AG10803 (cell line): ENCODE measurements at regions not wholly inside any gene's neighbourhood (a gene's known extent, or its start where the extent isn't known, plus 50 kb on each side); places are given as distances from the start of the nearest gene placed in this dataset.

Experiments used
- DNase-seq: peaks from one replicate; pipeline ENCODE4 v3.0.0; 2010; ENCODE audit warnings: low read depth
- H3K4me3 ChIP-seq: 2 replicates; pipeline ENCODE4 v1.5.1; 2011; ENCODE audit warnings: mild to moderate bottlenecking, low read length, control low read depth
- TF ChIP-seq, protein P1 (sequence below): conservative IDR thresholded peaks from 2 replicates; pipeline ENCODE4 v1.5.1; 2011; ENCODE audit warnings: mild to moderate bottlenecking, low read length, control low read depth, inconsistent platforms

- TF ChIP-seq, protein P1, sequence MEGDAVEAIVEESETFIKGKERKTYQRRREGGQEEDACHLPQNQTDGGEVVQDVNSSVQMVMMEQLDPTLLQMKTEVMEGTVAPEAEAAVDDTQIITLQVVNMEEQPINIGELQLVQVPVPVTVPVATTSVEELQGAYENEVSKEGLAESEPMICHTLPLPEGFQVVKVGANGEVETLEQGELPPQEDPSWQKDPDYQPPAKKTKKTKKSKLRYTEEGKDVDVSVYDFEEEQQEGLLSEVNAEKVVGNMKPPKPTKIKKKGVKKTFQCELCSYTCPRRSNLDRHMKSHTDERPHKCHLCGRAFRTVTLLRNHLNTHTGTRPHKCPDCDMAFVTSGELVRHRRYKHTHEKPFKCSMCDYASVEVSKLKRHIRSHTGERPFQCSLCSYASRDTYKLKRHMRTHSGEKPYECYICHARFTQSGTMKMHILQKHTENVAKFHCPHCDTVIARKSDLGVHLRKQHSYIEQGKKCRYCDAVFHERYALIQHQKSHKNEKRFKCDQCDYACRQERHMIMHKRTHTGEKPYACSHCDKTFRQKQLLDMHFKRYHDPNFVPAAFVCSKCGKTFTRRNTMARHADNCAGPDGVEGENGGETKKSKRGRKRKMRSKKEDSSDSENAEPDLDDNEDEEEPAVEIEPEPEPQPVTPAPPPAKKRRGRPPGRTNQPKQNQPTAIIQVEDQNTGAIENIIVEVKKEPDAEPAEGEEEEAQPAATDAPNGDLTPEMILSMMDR: no peak
- no peak overlapping the region for H3K4me3 ChIP-seq
- no peak for DNase-seq
Observed at GRCh38 chr17:74028354-74029116, 174.9 kb upstream of the RPL38 start.

- H3K4me3 ChIP-seq: no peak overlapping the region
- TF ChIP-seq, protein P1: no peak
- no peak for DNase-seq
Observed at GRCh38 chr17:74031316-74032090, 172.0 kb upstream of the RPL38 start.

GRCh38 chr17:74032222-74032621 lies 171.3 kb upstream of the RPL38 start:
- no peak overlapping the region for H3K4me3 ChIP-seq
- TF ChIP-seq, protein P1: no peak
- DNase-seq: no peak

GRCh38 chr17:74037320-74037719 lies 166.2 kb upstream of the RPL38 start:
- TF ChIP-seq, protein P1: no peak
- peak; percentile 6 for DNase-seq
- H3K4me3 ChIP-seq: no peak overlapping the region

GRCh38 chr17:74040291-74040690 lies 163.2 kb upstream of the RPL38 start:
- no peak for DNase-seq
- TF ChIP-seq, protein P1: no peak
- H3K4me3 ChIP-seq: no peak overlapping the region

GRCh38 chr17:74040729-74041128 lies 162.7 kb upstream of the RPL38 start:
- no peak overlapping the region for H3K4me3 ChIP-seq
- DNase-seq: no peak
- TF ChIP-seq, protein P1: no peak
